ENCODE measurements at regions not wholly inside any gene's neighbourhood (a gene's known extent, or its start where the extent isn't known, plus 50 kb on each side); places are given as distances from the start of the nearest gene placed in this dataset.

DNA sequence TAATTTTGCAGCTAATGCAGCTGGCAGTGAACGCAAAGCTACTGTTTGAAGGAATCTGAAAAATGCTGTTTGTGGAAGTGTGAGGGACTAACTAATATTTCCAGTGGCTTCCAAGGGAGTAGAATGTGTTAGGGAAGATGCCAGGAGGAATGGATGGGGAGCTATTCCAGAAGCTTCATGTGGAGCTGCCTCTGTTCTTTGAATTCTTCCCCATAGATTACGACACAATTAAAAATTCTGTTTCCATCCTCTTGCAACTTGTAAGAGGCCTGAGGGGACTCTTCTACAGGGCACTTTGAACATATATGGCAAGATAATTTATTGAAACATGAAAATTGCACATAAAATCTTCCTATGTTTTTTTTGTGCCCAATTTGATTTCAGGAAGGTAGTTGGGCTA is 74.3 kb upstream of the CTXND1 start:
- Histone ChIP-seq H3K4me3 (replicated peaks; ENCODE audit: insufficient read depth, low read length) (no peak overlapping the region), H3K27ac (replicated peaks) (no peak overlapping the region), H3K27me3 (ENCODE audit: insufficient read depth, poor library complexity, severe bottlenecking) (no peaks in the 10 kb centered on the region)
- TF ChIP-seq, protein P1, sequence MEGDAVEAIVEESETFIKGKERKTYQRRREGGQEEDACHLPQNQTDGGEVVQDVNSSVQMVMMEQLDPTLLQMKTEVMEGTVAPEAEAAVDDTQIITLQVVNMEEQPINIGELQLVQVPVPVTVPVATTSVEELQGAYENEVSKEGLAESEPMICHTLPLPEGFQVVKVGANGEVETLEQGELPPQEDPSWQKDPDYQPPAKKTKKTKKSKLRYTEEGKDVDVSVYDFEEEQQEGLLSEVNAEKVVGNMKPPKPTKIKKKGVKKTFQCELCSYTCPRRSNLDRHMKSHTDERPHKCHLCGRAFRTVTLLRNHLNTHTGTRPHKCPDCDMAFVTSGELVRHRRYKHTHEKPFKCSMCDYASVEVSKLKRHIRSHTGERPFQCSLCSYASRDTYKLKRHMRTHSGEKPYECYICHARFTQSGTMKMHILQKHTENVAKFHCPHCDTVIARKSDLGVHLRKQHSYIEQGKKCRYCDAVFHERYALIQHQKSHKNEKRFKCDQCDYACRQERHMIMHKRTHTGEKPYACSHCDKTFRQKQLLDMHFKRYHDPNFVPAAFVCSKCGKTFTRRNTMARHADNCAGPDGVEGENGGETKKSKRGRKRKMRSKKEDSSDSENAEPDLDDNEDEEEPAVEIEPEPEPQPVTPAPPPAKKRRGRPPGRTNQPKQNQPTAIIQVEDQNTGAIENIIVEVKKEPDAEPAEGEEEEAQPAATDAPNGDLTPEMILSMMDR (IDR thresholded peaks at IDR 0.05; ENCODE audit: insufficient read depth, low read length), result no peak
- TF ChIP-seq GABPA (IDR thresholded peaks at IDR 0.05; ENCODE audit: low read depth) (no peak), SPI1 (IDR thresholded peaks at IDR 0.05; ENCODE audit: borderline replicate concordance, low read depth) (no peak), POLR2AphosphoS5 (IDR thresholded peaks at IDR 0.05; ENCODE audit: low read depth) (no peak)
- TF ChIP-seq, protein P2, sequence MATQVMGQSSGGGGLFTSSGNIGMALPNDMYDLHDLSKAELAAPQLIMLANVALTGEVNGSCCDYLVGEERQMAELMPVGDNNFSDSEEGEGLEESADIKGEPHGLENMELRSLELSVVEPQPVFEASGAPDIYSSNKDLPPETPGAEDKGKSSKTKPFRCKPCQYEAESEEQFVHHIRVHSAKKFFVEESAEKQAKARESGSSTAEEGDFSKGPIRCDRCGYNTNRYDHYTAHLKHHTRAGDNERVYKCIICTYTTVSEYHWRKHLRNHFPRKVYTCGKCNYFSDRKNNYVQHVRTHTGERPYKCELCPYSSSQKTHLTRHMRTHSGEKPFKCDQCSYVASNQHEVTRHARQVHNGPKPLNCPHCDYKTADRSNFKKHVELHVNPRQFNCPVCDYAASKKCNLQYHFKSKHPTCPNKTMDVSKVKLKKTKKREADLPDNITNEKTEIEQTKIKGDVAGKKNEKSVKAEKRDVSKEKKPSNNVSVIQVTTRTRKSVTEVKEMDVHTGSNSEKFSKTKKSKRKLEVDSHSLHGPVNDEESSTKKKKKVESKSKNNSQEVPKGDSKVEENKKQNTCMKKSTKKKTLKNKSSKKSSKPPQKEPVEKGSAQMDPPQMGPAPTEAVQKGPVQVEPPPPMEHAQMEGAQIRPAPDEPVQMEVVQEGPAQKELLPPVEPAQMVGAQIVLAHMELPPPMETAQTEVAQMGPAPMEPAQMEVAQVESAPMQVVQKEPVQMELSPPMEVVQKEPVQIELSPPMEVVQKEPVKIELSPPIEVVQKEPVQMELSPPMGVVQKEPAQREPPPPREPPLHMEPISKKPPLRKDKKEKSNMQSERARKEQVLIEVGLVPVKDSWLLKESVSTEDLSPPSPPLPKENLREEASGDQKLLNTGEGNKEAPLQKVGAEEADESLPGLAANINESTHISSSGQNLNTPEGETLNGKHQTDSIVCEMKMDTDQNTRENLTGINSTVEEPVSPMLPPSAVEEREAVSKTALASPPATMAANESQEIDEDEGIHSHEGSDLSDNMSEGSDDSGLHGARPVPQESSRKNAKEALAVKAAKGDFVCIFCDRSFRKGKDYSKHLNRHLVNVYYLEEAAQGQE (IDR thresholded peaks at IDR 0.05; ENCODE audit: insufficient replicate concordance, low read depth), result no peak
- no peak for DNase-seq (ENCODE audit: low read depth in 1 of 2, low spot score in 1 of 2)

DNA sequence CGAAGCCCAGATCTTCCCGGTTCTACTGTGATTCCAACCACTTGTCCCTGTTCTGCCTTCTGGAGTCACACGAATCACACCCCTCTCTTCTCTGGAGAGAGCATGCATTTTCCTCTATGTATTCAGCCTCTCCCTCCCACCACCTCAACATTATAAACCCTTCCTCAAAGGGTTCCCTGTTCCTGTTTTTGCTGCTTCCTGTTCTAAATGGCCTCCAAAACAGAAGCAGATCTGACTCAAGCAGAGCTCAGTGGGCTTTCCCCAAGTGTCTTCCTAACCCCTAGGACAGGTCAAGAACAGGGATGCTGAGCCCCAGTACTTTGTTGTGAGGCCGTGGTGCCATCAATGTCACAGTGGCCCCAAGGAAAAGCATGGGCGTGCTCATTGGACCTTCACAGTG is 75.7 kb upstream of the ARNT2 start:
- Histone ChIP-seq H3K4me3 (replicated peaks; ENCODE audit: insufficient read depth, low read length) (no peak overlapping the region), H3K27ac (replicated peaks) (no peak overlapping the region), H3K27me3 (ENCODE audit: insufficient read depth, poor library complexity, severe bottlenecking) (no peaks in the 10 kb centered on the region)
- peak in 1 of 2 experiments; percentile 26 for DNase-seq (ENCODE audit: low read depth in 1 of 2, low spot score in 1 of 2)
- TF ChIP-seq SPI1 (IDR thresholded peaks at IDR 0.05; ENCODE audit: borderline replicate concordance, low read depth) (peak; percentile 78), POLR2AphosphoS5 (IDR thresholded peaks at IDR 0.05; ENCODE audit: low read depth) (no peak), GABPA (IDR thresholded peaks at IDR 0.05; ENCODE audit: low read depth) (no peak)
- TF ChIP-seq, protein P1 (IDR thresholded peaks at IDR 0.05; ENCODE audit: insufficient read depth, low read length), result no peak

DNA sequence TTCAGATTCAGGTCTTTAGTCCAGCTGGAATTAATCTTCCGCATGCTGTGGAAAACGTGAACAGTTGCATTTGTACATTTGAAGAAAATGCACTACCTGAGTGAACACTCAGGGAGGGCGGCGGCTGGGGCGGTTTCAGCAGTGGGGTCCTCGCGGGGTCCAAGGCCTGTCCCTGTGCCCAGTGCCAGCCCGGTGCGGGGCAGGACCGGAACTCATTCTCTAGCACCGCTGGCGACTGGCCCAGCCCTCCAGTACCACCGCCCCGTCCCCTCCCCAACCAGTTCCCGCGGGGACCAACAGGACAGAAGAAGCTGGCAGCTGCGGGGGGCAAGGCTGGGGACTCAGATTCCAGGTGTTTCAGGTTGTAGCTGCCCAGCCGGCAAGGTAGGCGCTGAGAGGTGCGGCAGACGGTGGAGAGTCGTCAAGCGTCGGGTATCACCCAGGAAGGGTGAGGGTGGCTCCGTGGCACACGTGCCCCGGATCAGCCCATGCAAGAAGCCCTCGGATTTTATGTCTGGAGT is 72.2 kb upstream of the ARNT2 start:
- no peak for DNase-seq (ENCODE audit: low read depth in 1 of 2, low spot score in 1 of 2)
- peaks cover 5% of the 10 kb centered on the region for H3K27me3 ChIP-seq (ENCODE audit: insufficient read depth, poor library complexity, severe bottlenecking)
- no peak overlapping the region for H3K27ac ChIP-seq (replicated peaks)
- H3K4me3 ChIP-seq (replicated peaks; ENCODE audit: insufficient read depth, low read length), result no peak overlapping the region
- no peak for TF ChIP-seq SPI1 (IDR thresholded peaks at IDR 0.05; ENCODE audit: borderline replicate concordance, low read depth)
- TF ChIP-seq, protein P2 (IDR thresholded peaks at IDR 0.05; ENCODE audit: insufficient replicate concordance, low read depth), result no peak
- TF ChIP-seq, protein P1 (IDR thresholded peaks at IDR 0.05; ENCODE audit: insufficient read depth, low read length), result no peak
- TF ChIP-seq GABPA (IDR thresholded peaks at IDR 0.05; ENCODE audit: low read depth), result no peak
- no peak for TF ChIP-seq POLR2AphosphoS5 (IDR thresholded peaks at IDR 0.05; ENCODE audit: low read depth)

DNA sequence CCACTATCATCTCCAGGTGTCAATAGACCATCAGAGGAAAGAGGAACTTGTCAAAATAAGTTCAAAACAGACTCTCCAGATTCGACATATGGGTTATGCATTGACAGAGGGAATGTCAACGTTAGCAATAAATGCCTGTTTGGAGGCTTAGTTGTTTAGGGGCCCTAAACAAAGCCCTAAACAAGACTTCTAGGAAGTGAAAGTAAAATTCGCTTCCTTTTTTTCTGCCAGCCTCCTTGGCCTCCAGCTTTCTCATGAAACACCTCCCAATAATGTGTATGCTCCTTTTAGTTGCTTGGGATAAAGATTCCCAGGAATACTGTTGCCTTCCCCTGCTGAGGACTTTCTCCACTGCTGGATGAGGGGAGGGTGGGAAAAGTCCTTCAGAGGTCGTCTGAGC is 70.9 kb upstream of the ARNT2 start:
- DNase-seq (ENCODE audit: low read depth in 1 of 2, low spot score in 1 of 2), result no peak
- Histone ChIP-seq H3K27me3 (ENCODE audit: insufficient read depth, poor library complexity, severe bottlenecking) (peaks cover 5% of the 10 kb centered on the region), H3K27ac (replicated peaks) (no peak overlapping the region), H3K4me3 (replicated peaks; ENCODE audit: insufficient read depth, low read length) (no peak overlapping the region)
- TF ChIP-seq POLR2AphosphoS5 (IDR thresholded peaks at IDR 0.05; ENCODE audit: low read depth) (no peak), GABPA (IDR thresholded peaks at IDR 0.05; ENCODE audit: low read depth) (no peak), SPI1 (IDR thresholded peaks at IDR 0.05; ENCODE audit: borderline replicate concordance, low read depth) (no peak)
- TF ChIP-seq, protein P2 (IDR thresholded peaks at IDR 0.05; ENCODE audit: insufficient replicate concordance, low read depth), result no peak
- TF ChIP-seq, protein P1 (IDR thresholded peaks at IDR 0.05; ENCODE audit: insufficient read depth, low read length), result no peak

Measured in HL-60 (cell line).